Trophoblast cell (in vitro differentiated cells and primary cell): ENCODE measurements at regions not wholly inside any gene's neighbourhood (a gene's known extent, or its start where the extent isn't known, plus 50 kb on each side); places are given as distances from the start of the nearest gene placed in this dataset.
"Not testable (repeated sequence)": the region's sequence is repeated elsewhere in the genome, so short reads cannot be mapped to it uniquely, and the experiment has no call there.

Experiments used
- DNase-seq, 2 donors: peaks; one replicate each; pipeline ENCODE4 v3.0.0-alpha.2; 2016
- H2AFZ ChIP-seq: 2 replicates; pipeline ENCODE4 v1.6.1; 2013; ENCODE audit warnings: low read length, moderate library complexity, mild to moderate bottlenecking; ENCODE audit not compliant: insufficient read depth, poor library complexity
- H2AK5ac ChIP-seq: 2 replicates; pipeline ENCODE4 v1.6.1; 2013; ENCODE audit warnings: mild to moderate bottlenecking, low read length
- H2BK120ac ChIP-seq: 2 replicates; pipeline ENCODE4 v1.6.1; 2013; ENCODE audit warnings: low read length, mild to moderate bottlenecking, moderate library complexity; ENCODE audit not compliant: insufficient read depth, poor library complexity
- H2BK12ac ChIP-seq: 2 replicates; pipeline ENCODE4 v1.6.1; 2013; ENCODE audit warnings: mild to moderate bottlenecking, low read length, moderate library complexity
- H2BK5ac ChIP-seq: 2 replicates; pipeline ENCODE4 v1.6.1; 2013; ENCODE audit warnings: low read length, low read depth, moderate library complexity, mild to moderate bottlenecking; ENCODE audit not compliant: poor library complexity
- H3K14ac ChIP-seq: 2 replicates; pipeline ENCODE4 v1.6.1; 2013; ENCODE audit warnings: mild to moderate bottlenecking, low read length
- H3K18ac ChIP-seq: 2 replicates; pipeline ENCODE4 v1.6.1; 2013; ENCODE audit warnings: mild to moderate bottlenecking, low read length
- H3K23ac ChIP-seq: 2 replicates; pipeline ENCODE4 v1.6.1; 2013; ENCODE audit warnings: low read length
- H3K27ac ChIP-seq: 2 replicates; pipeline ENCODE4 v1.5.1; 2013; ENCODE audit warnings: low read depth, mild to moderate bottlenecking, inconsistent platforms, low read length, moderate library complexity
- H3K27me3 ChIP-seq: 2 replicates; pipeline ENCODE4 v1.6.1; 2013; ENCODE audit warnings: inconsistent platforms, mild to moderate bottlenecking, low read length, moderate library complexity; ENCODE audit not compliant: insufficient read depth
- H3K36me3 ChIP-seq, 2 experiments: 1 replicate in 1 of 2; 2 replicates in 1 of 2; pipeline ENCODE4 v1.6.1; 2013; ENCODE audit warnings: low read length in 2 of 2, mild to moderate bottlenecking in 2 of 2, moderate library complexity in 1 of 2; ENCODE audit not compliant: insufficient read depth in 2 of 2, control insufficient read depth in 1 of 2
- H3K4ac ChIP-seq: 2 replicates; pipeline ENCODE4 v1.6.1; 2013; ENCODE audit warnings: low read depth, mild to moderate bottlenecking, low read length, moderate library complexity
- H3K4me1 ChIP-seq, 2 experiments: 1 replicate in 1 of 2; 2 replicates in 1 of 2; pipeline ENCODE4 v1.6.1; 2013; ENCODE audit warnings: low read length in 2 of 2, mild to moderate bottlenecking in 2 of 2, moderate library complexity in 1 of 2; ENCODE audit not compliant: insufficient read depth in 2 of 2, control insufficient read depth in 1 of 2
- H3K4me2 ChIP-seq: 2 replicates; pipeline ENCODE4 v1.6.1; 2013; ENCODE audit warnings: inconsistent platforms, mild to moderate bottlenecking, low read length, moderate library complexity
- H3K4me3 ChIP-seq: 2 replicates; pipeline ENCODE4 v1.5.1; 2013; ENCODE audit warnings: mild to moderate bottlenecking, low read depth, low read length, inconsistent platforms
- H3K79me1 ChIP-seq: one replicate; pipeline ENCODE4 v1.6.1; 2013; ENCODE audit warnings: low read length
- H3K79me2 ChIP-seq: 2 replicates; pipeline ENCODE4 v1.6.1; 2013; ENCODE audit warnings: low read length, mild to moderate bottlenecking; ENCODE audit not compliant: control insufficient read depth, insufficient read depth, poor library complexity
- H3K9ac ChIP-seq: 2 replicates; pipeline ENCODE4 v1.6.1; 2013; ENCODE audit warnings: mild to moderate bottlenecking, low read length
- H3K9me3 ChIP-seq: 2 replicates; pipeline ENCODE4 v1.6.1; 2013; ENCODE audit warnings: low read depth, mild to moderate bottlenecking, control low read depth, inconsistent platforms, low read length; ENCODE audit not compliant: insufficient read depth
- H4K12ac ChIP-seq: 2 replicates; pipeline ENCODE4 v1.6.1; 2013; ENCODE audit warnings: low read depth, mild to moderate bottlenecking, low read length, moderate library complexity
- H4K8ac ChIP-seq: 2 replicates; pipeline ENCODE4 v1.6.1; 2013; ENCODE audit warnings: low read depth, mild to moderate bottlenecking, low read length, moderate library complexity
- H4K91ac ChIP-seq: one replicate; pipeline ENCODE4 v1.6.1; 2013; ENCODE audit warnings: low read depth, mild to moderate bottlenecking, low read length, moderate library complexity
- WGBS: extraction: QIAGEN DNeasy Blood & Tissue Kit; methylation state at CpG from one replicate; pipeline ENCODE4 v1.1.7; 2013; ENCODE audit warnings: missing lambda C conversion rate; ENCODE audit not compliant: insufficient read length, insufficient coverage; ENCODE audit errors: extremely low coverage; 5-methylcytosine and 5-hydroxymethylcytosine counted together

DNA sequence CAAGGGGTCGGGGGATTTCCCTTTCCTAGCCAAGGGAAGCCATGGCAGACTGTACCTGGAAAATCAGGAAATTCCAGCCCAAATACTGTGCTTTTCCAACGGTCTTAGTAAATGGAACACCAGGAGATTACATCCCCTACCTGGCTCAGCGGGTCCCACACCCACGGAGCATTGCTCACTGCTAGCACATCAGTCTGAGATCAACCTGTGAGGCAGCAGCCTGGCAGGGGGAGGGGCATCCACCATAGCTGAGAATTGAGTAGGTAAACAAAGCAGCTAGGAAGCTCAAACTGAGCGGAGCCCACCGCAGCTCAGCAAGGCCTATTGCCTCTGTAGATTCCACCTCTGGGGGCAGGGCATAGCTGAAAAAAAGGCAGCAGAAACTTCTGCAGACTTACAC is 192.0 kb downstream of the ETAA1 start:
- H3K18ac ChIP-seq, result not testable (repeated sequence)

GRCh38 chr2:67594522-67594921 is 197.4 kb downstream of the ETAA1 start:
- not testable (repeated sequence) for H3K27ac ChIP-seq, H3K4me1 ChIP-seq, H3K27me3 ChIP-seq, H3K79me1 ChIP-seq, H3K36me3 ChIP-seq, H2BK120ac ChIP-seq, H3K14ac ChIP-seq, H2AFZ ChIP-seq, H3K4me3 ChIP-seq, H3K79me2 ChIP-seq, H3K23ac ChIP-seq, H3K9ac ChIP-seq, H4K12ac ChIP-seq, H3K4ac ChIP-seq, H4K91ac ChIP-seq, H2AK5ac ChIP-seq, H3K18ac ChIP-seq, H3K4me2 ChIP-seq, H4K8ac ChIP-seq, DNase-seq, H2BK12ac ChIP-seq, H2BK5ac ChIP-seq, H3K9me3 ChIP-seq

More for the DNA sequence above, 192.0 kb downstream of the ETAA1 start:
- not testable (repeated sequence) for H3K79me2 ChIP-seq, H3K4me1 ChIP-seq, H3K4me2 ChIP-seq, H3K23ac ChIP-seq, H2BK5ac ChIP-seq, H3K9ac ChIP-seq, H3K9me3 ChIP-seq, H2AFZ ChIP-seq, DNase-seq, H3K27me3 ChIP-seq, H3K79me1 ChIP-seq, H3K27ac ChIP-seq, H4K8ac ChIP-seq, H3K14ac ChIP-seq, H2BK120ac ChIP-seq, H3K4ac ChIP-seq, H2BK12ac ChIP-seq, H2AK5ac ChIP-seq, H3K36me3 ChIP-seq, H3K4me3 ChIP-seq, H4K91ac ChIP-seq, H4K12ac ChIP-seq
- WGBS, result no CpG with 5 or more reads among the region's 6 CpGs

GRCh38 chr2:67596871-67597270 is 199.7 kb downstream of the ETAA1 start:
- Histone ChIP-seq H3K23ac (no peak overlapping the region), H3K9ac (no peak overlapping the region), H3K4me2 (no peak overlapping the region), H4K8ac (no peak overlapping the region), H4K12ac (no peak overlapping the region), H2BK12ac (no peak overlapping the region), H2AK5ac (no peak overlapping the region), H3K4me3 (no peak overlapping the region), H3K9me3 (no peaks in the 10 kb centered on the region), H2BK120ac (no peak overlapping the region), H3K27ac (no peak overlapping the region), H3K36me3 (no peaks in the 10 kb centered on the region), H3K79me2 (no peaks in the 10 kb centered on the region), H2AFZ (no peak overlapping the region), H3K18ac (no peak overlapping the region), H4K91ac (no peak overlapping the region), H3K27me3 (no peaks in the 10 kb centered on the region), H3K4ac (no peak overlapping the region), H2BK5ac (no peak overlapping the region), H3K79me1 (no peaks in the 10 kb centered on the region), H3K4me1 (no peaks in the 10 kb centered on the region), H3K14ac (no peak overlapping the region)
- no peak for DNase-seq

GRCh38 chr2:67599561-67599960 is 202.4 kb downstream of the ETAA1 start:
- Histone ChIP-seq H3K27ac (no peak overlapping the region), H3K79me2 (no peaks in the 10 kb centered on the region), H3K36me3 (no peaks in the 10 kb centered on the region), H2BK5ac (no peak overlapping the region), H3K79me1 (no peaks in the 10 kb centered on the region), H2BK12ac (no peak overlapping the region), H3K4me3 (no peak overlapping the region), H2AFZ (no peak overlapping the region), H3K9me3 (no peaks in the 10 kb centered on the region), H4K8ac (no peak overlapping the region), H4K91ac (no peak overlapping the region), H3K4me1 (no peaks in the 10 kb centered on the region), H3K9ac (no peak overlapping the region), H4K12ac (no peak overlapping the region), H3K23ac (no peak overlapping the region), H3K14ac (no peak overlapping the region), H3K4me2 (no peak overlapping the region), H2BK120ac (no peak overlapping the region), H3K27me3 (no peaks in the 10 kb centered on the region), H3K4ac (no peak overlapping the region), H2AK5ac (no peak overlapping the region), H3K18ac (no peak overlapping the region)
- no peak for DNase-seq
